ENCODE measurements at regions not wholly inside any gene's neighbourhood (a gene's known extent, or its start where the extent isn't known, plus 50 kb on each side); places are given as distances from the start of the nearest gene placed in this dataset.

- TF ChIP-seq YY1 (IDR thresholded peaks at IDR 0.05) (no peak), CTCF (IDR thresholded peaks at IDR 0.05; ENCODE audit: low read depth, low read length, missing input control) (no peak), SP1 (IDR thresholded peaks at IDR 0.05) (no peak), ZBTB33 (IDR thresholded peaks at IDR 0.05) (no peak), RAD21 (IDR thresholded peaks at IDR 0.05) (no peak), FOXA1 (IDR thresholded peaks at IDR 0.05) (no peak), MAX (IDR thresholded peaks at IDR 0.05) (no peak), NR2F2 (IDR thresholded peaks at IDR 0.05) (no peak), TAF1 (conservative IDR thresholded peaks at IDR 0.05) (no peak), GABPA (IDR thresholded peaks at IDR 0.05 in 1 of 2, conservative IDR thresholded peaks at IDR 0.05 in 1 of 2) (no peak), HNF4G (IDR thresholded peaks at IDR 0.05) (no peak), RXRA (IDR thresholded peaks at IDR 0.05) (no peak)
- TF ChIP-seq, protein P1, sequence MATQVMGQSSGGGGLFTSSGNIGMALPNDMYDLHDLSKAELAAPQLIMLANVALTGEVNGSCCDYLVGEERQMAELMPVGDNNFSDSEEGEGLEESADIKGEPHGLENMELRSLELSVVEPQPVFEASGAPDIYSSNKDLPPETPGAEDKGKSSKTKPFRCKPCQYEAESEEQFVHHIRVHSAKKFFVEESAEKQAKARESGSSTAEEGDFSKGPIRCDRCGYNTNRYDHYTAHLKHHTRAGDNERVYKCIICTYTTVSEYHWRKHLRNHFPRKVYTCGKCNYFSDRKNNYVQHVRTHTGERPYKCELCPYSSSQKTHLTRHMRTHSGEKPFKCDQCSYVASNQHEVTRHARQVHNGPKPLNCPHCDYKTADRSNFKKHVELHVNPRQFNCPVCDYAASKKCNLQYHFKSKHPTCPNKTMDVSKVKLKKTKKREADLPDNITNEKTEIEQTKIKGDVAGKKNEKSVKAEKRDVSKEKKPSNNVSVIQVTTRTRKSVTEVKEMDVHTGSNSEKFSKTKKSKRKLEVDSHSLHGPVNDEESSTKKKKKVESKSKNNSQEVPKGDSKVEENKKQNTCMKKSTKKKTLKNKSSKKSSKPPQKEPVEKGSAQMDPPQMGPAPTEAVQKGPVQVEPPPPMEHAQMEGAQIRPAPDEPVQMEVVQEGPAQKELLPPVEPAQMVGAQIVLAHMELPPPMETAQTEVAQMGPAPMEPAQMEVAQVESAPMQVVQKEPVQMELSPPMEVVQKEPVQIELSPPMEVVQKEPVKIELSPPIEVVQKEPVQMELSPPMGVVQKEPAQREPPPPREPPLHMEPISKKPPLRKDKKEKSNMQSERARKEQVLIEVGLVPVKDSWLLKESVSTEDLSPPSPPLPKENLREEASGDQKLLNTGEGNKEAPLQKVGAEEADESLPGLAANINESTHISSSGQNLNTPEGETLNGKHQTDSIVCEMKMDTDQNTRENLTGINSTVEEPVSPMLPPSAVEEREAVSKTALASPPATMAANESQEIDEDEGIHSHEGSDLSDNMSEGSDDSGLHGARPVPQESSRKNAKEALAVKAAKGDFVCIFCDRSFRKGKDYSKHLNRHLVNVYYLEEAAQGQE (IDR thresholded peaks at IDR 0.05): no peak
- TF ChIP-seq, protein P2, sequence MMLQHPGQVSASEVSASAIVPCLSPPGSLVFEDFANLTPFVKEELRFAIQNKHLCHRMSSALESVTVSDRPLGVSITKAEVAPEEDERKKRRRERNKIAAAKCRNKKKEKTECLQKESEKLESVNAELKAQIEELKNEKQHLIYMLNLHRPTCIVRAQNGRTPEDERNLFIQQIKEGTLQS (IDR thresholded peaks at IDR 0.05): no peak
Observed at GRCh38 chr10:20508921-20509320, 388.2 kb downstream of the NEBL start.

Data from liver (tissue), 3 donors.